ENCODE measurements at regions not wholly inside any gene's neighbourhood (a gene's known extent, or its start where the extent isn't known, plus 50 kb on each side); places are given as distances from the start of the nearest gene placed in this dataset.

GRCh38 chr17:5898406-5898805, 171.8 kb upstream of the WSCD1 start:
- H3K4me3 ChIP-seq (ENCODE audit: low read depth, low read length) = no peak overlapping the region
- TF ChIP-seq CTCF (IDR thresholded peaks at IDR 0.05; ENCODE audit: low read depth, low read length) = no peak
- no peak for TF ChIP-seq MAX (IDR thresholded peaks at IDR 0.05; ENCODE audit: low read depth, low read length)
- no peak for TF ChIP-seq MYC (IDR thresholded peaks at IDR 0.05; ENCODE audit: low read depth, low read length)
- no peak for TF ChIP-seq POLR2A (IDR thresholded peaks at IDR 0.05; ENCODE audit: extremely low read depth, insufficient read length)
- no peak for DNase-seq (ENCODE audit: low read depth)

GRCh38 chr17:5899496-5900195, 170.5 kb upstream of the WSCD1 start:
- no peak for DNase-seq (ENCODE audit: low read depth)
- no peak overlapping the region for H3K4me3 ChIP-seq (ENCODE audit: low read depth, low read length)
- no peak for TF ChIP-seq MAX (IDR thresholded peaks at IDR 0.05; ENCODE audit: low read depth, low read length)
- no peak for TF ChIP-seq MYC (IDR thresholded peaks at IDR 0.05; ENCODE audit: low read depth, low read length)
- TF ChIP-seq POLR2A (IDR thresholded peaks at IDR 0.05; ENCODE audit: extremely low read depth, insufficient read length) = no peak
- no peak for TF ChIP-seq CTCF (IDR thresholded peaks at IDR 0.05; ENCODE audit: low read depth, low read length)

GRCh38 chr17:5901731-5902130, 168.4 kb upstream of the WSCD1 start:
- DNase-seq (ENCODE audit: low read depth) = no peak
- TF ChIP-seq CTCF (IDR thresholded peaks at IDR 0.05; ENCODE audit: low read depth, low read length) (no peak), MAX (IDR thresholded peaks at IDR 0.05; ENCODE audit: low read depth, low read length) (no peak), MYC (IDR thresholded peaks at IDR 0.05; ENCODE audit: low read depth, low read length) (no peak), POLR2A (IDR thresholded peaks at IDR 0.05; ENCODE audit: extremely low read depth, insufficient read length) (no peak)

GRCh38 chr17:5902181-5903140, 167.7 kb upstream of the WSCD1 start:
- no peak for DNase-seq (ENCODE audit: low read depth)
- H3K4me3 ChIP-seq (ENCODE audit: low read depth, low read length) = no peak overlapping the region
- TF ChIP-seq CTCF (IDR thresholded peaks at IDR 0.05; ENCODE audit: low read depth, low read length) (no peak), MAX (IDR thresholded peaks at IDR 0.05; ENCODE audit: low read depth, low read length) (no peak), POLR2A (IDR thresholded peaks at IDR 0.05; ENCODE audit: extremely low read depth, insufficient read length) (no peak)

More at GRCh38 chr17:5901731-5902130, 168.4 kb upstream of the WSCD1 start:
- H3K4me3 ChIP-seq (ENCODE audit: low read depth, low read length) = no peak overlapping the region

- no peak for TF ChIP-seq MYC (IDR thresholded peaks at IDR 0.05; ENCODE audit: low read depth, low read length)
- no peak for TF ChIP-seq POLR2A (IDR thresholded peaks at IDR 0.05; ENCODE audit: extremely low read depth, insufficient read length)
- TF ChIP-seq MAX (IDR thresholded peaks at IDR 0.05; ENCODE audit: low read depth, low read length) = no peak
- TF ChIP-seq CTCF (IDR thresholded peaks at IDR 0.05; ENCODE audit: low read depth, low read length) = no peak
- DNase-seq (ENCODE audit: low read depth) = no peak
- H3K4me3 ChIP-seq (ENCODE audit: low read depth, low read length) = no peak overlapping the region
Measured at GRCh38 chr17:5911919-5912318, 158.3 kb upstream of the WSCD1 start.

All from NB4 (cell line).